ENCODE measurements at regions not wholly inside any gene's neighbourhood (a gene's known extent, or its start where the extent isn't known, plus 50 kb on each side); places are given as distances from the start of the nearest gene placed in this dataset.
"Not testable (repeated sequence)": the region's sequence is repeated elsewhere in the genome, so short reads cannot be mapped to it uniquely, and the experiment has no call there.

GRCh38 chr6:54440549-54440948 is 132.3 kb downstream of the TINAG start:
- no peak for DNase-seq

GRCh38 chr6:54441020-54441419 is 132.8 kb downstream of the TINAG start:
- DNase-seq, result no peak

- no peak for DNase-seq
Observed at GRCh38 chr6:54441687-54442248, 133.5 kb downstream of the TINAG start.

DNA sequence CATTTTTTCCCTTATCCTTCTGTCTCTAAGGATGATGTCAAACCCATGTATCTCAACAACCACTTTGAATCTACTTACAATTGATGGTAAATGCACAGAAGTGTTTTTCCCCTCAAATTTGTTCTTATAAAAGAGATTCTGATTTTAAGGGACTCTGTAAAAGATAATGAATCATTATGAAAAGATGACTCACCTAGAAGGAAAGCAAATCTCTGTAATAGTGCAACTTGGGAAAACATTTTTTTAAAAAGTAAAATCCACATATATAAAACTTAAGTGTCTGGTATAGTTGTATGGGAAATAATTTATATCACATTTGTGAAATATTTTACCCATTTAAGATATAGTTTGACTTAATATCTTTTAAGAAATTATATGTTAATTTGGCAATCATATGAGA is 137.0 kb downstream of the TINAG start:
- DNase-seq, result no peak

DNA sequence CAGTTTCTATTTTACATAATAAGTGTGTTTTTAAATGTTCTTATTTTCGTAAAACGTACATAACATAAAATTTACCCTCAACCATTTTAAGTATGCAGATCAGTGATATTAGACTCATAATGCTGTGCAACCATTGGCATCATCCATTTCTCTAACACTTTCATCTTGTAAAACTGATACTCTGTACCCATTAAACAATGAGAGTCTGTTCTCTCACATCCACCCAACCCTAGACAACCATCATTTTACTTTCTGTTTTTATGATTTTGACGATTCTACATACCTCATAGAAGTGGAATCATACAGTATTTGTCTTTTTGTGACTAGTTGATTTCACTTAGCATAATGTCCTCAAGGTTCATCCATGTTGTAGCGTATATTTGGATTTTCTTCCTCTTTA is 140.4 kb downstream of the TINAG start:
- DNase-seq, result no peak

- no peak for DNase-seq
Observed at GRCh38 chr6:54451516-54451915, 143.3 kb downstream of the TINAG start.

DNA sequence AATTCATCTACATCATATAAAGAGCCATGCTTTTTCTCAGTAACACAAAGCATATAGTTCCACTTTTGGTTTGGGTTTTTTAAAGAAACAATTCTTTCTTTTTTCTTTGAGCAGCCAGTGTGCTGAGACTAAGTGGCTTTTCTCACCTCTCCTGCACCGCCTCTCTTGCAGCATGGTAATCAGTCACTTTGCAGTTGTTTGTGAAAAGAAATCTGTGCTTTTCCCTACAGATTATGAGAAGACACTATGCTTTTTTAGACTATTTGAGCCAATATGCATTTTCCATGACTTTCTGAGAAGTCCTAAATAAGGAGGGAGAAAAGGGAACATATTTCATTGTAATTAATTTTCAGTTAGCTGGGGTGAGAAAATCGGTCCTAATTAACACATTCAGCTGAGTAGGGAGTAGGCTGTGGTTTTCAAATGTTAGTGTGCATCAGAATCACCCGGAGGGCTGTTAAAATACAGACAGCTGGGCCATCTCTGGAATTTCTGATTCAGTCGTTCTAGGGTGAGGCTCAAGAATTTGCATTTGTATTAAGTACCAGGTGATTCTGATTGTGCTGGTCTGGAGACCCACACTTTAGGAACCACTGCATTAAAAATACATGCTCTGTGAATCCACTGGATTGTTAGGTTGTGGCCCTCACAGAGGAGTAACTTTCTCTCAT is 155.2 kb downstream of the TINAG start:
- no peak for DNase-seq

- DNase-seq, result no peak
Observed at GRCh38 chr6:54465649-54466300, 157.5 kb downstream of the TINAG start.

DNA sequence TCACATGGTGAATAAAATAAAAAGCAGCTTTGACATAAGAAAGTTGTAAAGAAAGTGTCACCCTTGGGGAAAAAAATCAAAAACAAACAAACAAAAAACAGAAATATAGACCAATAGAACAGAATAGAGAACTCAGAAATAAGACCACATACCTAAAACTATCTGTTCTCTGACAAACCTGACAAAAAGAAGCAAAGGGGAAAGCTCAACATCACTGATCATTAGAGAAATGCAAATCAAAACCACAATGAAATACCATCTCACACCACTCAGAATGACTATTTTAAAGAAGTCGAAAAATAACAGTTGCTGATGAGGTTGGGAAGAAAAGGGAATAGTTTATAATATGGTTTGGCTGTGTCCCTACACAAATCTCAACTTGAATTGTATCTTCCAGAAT is 159.1 kb downstream of the TINAG start:
- no peak for DNase-seq

- DNase-seq, result no peak
Observed at GRCh38 chr6:54473328-54473727, 165.1 kb downstream of the TINAG start.

GRCh38 chr6:54474898-54475297 is 166.7 kb downstream of the TINAG start:
- no peak for DNase-seq

GRCh38 chr6:54481091-54481490 is 172.8 kb downstream of the TINAG start:
- DNase-seq, result no peak

GRCh38 chr6:54491431-54491830 is 183.2 kb downstream of the TINAG start:
- DNase-seq, result no peak

- peak; percentile 63 for DNase-seq
Observed at GRCh38 chr6:54493138-54493537, 184.9 kb downstream of the TINAG start.

DNA sequence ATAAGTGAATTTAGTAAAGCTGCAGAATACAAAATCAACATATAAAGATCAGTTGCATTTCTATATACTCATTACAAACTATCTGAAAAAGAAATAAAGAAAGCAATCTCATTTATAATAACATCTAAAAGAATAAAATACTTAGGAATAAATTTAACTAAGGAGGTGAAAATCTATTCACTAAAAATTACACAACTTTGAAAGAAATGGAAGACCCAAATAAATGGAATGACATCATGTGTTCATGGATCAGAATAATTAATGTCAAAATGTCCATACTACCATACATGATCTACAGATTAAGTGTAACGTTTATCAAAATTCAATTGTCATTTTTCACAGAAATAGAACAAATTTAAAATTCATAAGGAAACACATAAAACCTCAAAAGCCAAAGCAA is 194.9 kb downstream of the TINAG start:
- no peak for DNase-seq

DNA sequence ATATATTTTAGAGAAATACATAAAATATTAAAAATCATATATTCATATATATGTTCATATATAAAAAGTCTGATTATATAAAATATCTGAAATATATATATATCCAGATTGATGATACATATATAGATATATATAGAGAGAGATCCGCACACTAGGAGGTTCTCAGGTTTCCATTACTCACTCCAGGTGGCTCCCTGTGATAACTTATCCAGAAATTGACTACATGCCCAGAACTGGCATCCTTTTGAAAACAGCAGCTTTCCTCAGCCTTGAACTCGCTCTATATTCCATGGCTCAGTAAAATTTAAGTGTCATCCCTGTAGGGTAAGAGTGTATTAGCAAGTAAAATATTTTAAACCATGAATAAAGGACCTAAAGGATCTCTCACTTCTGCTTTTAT is 206.8 kb downstream of the TINAG start:
- no peak for DNase-seq

DNA sequence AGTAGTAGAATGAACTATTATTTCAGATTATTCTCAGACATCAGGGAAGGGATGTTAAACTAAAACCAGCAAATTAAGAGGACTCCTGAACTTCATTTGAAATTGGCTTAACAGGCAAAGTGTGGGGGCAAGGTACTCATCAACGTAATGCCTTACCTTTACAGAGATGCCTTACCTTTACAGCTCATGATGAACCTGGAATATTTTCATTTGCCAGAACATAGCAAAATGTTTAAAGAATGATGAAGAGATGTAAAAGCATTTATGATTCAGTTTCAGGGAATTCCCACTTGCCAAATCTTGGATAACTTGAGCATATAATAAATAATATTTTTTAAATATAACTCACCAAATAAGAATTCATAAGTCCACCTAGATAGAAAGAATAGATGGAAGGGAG is 207.5 kb downstream of the TINAG start:
- no peak for DNase-seq

DNA sequence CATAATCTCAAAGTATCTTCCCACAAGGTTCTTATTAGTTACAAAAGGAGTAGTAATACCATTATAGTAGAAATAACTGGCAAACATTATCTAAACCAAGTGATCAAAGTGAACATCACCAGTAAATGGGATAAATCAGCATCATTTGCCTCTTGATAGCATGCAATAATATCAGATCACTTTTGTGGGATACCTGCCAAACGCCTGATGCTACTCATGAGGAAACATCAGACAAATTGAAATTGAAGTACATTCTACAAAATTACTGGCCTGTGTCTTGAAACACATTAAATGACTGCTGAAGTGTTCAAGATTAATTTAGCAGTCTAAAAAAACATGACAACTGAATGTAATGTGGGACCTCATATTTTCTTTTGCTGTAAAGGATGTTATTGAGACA is 208.1 kb downstream of the TINAG start:
- DNase-seq, result no peak

GRCh38 chr6:54519161-54519560 is 210.9 kb downstream of the TINAG start:
- DNase-seq, result no peak

- DNase-seq, result peak; percentile 17
Observed at GRCh38 chr6:54525731-54526130, 217.5 kb downstream of the TINAG start.

DNA sequence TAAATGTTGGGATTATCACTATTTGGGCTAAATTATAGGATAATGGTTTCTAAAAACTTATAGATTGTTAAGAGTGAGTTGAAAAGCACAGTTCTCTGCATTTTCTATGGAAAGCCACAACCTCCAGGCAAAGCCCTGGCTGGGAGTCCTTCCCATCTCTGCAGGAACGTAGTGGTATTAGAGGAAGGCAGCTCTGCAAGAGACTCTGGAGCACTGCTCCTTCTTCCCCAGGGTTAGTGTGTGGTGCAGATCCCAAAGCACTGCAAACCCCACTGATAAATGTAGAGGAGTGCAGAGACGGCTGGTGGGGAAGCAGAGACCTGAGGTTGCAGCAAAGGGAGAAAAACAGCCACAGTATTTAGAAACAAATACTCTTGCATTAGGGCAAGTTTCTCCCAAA is 225.3 kb downstream of the TINAG start:
- no peak for DNase-seq

GRCh38 chr6:54535568-54535967 is 227.3 kb downstream of the TINAG start:
- DNase-seq, result no peak

- DNase-seq, result no peak
Observed at GRCh38 chr6:54541541-54541940, 233.3 kb downstream of the TINAG start.

- DNase-seq, result no peak
Observed at GRCh38 chr6:54559136-54559535, 250.9 kb downstream of the TINAG start.

DNA sequence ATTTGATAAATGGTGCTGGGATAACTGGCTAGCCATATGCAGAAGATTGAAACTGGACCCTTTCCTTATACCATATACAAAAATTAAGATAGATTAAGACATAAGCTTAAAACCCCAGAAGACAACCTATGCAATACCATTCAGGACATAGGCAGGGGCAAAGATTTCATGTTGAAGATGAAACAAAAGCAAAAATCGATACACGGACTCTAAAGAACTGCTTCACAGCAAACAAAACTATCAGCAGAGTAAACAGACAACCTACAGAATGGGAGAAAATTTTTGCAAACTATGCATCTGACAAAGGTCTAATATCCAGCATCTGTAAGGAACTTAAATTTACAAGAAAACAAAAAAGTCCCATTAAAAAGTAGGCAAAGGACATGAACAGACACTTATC is 255.9 kb downstream of the TINAG start:
- not testable (repeated sequence) for DNase-seq
